Neuron (in vitro differentiated cells): ENCODE measurements at regions not wholly inside any gene's neighbourhood (a gene's known extent, or its start where the extent isn't known, plus 50 kb on each side); places are given as distances from the start of the nearest gene placed in this dataset.
"Not testable (repeated sequence)": the region's sequence is repeated elsewhere in the genome, so short reads cannot be mapped to it uniquely, and the experiment has no call there.

Source experiments
- H2AFZ ChIP-seq: one replicate; pipeline ENCODE4 v1.6.1; 2013; ENCODE audit warnings: low read depth, mild to moderate bottlenecking, inconsistent platforms, low read length, moderate library complexity
- H3K27me3 ChIP-seq: one replicate; pipeline ENCODE4 v1.6.1; 2013; ENCODE audit warnings: low read length; ENCODE audit not compliant: insufficient read depth
- H3K36me3 ChIP-seq: one replicate; pipeline ENCODE4 v1.6.1; 2013; ENCODE audit warnings: low read length; ENCODE audit not compliant: insufficient read depth
- H3K4me1 ChIP-seq: one replicate; pipeline ENCODE4 v1.6.1; 2013; ENCODE audit warnings: low read length; ENCODE audit not compliant: insufficient read depth
- H3K4me3 ChIP-seq: 2 replicates; pipeline ENCODE4 v1.5.1; 2013; ENCODE audit warnings: mild to moderate bottlenecking, low read length, moderate library complexity
- H3K9me3 ChIP-seq: one replicate; pipeline ENCODE4 v1.6.1; 2013; ENCODE audit warnings: low read length

DNA sequence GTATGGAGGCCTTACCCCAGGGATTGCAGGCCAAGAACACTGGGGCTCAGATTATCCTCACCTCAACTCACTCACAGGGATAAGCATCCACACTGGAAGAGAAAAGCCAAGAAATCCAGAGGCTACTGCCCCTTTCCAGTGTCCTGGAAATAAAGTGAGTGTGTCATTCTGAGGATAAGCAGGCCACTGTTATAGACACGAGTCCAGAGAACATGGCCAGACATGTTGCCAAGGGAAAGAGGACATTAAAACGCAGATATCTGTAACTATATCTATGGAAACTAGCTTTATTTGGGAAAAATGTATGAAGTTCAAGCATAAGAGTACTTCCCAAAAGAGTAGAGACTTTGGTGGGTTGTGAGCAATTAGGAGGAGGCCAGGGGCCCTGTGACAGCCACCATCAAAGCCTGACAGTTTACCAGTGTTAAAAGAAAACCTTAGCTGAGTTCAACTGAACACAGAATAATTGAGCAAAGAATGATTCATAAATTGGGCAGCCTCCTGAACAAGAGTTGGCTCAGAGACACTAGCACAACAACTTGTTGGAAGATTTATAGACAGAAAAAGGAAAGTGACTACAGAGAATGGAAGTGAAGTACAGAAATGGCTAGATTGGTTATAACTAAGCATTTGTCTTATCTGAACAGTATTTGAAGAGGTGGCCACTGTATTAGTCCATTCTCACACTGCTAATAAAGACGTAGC, 1222.2 kb downstream of the STIM2 start:
- Histone ChIP-seq H3K4me3 (no peak overlapping the region), H3K27me3 (no peaks in the 10 kb centered on the region), H3K4me1 (no peaks in the 10 kb centered on the region), H2AFZ (no peak overlapping the region), H3K36me3 (no peaks in the 10 kb centered on the region), H3K9me3 (peaks cover 1% of the 10 kb centered on the region)

DNA sequence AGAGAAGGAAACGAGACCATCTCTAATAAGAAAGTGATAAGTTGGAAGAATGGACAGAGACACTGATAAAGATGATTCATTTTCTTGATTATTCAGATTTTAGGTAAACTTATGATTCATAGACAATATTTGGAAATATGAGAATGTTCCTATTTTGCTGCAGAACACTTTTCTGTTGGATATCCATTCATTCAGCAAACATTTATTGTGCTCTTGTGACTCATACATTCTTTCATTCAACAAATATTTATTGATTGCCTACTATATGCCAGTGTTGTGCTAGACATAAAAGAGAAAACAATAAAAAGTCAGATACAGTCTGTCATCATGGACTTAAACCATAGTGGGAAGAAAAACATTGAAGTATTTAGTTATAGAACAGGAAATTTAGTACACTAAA, 1232.0 kb downstream of the STIM2 start:
- Histone ChIP-seq H3K36me3 (no peaks in the 10 kb centered on the region), H3K9me3 (no peaks in the 10 kb centered on the region), H3K4me1 (no peaks in the 10 kb centered on the region), H2AFZ (no peak overlapping the region), H3K4me3 (no peak overlapping the region), H3K27me3 (no peaks in the 10 kb centered on the region)

DNA sequence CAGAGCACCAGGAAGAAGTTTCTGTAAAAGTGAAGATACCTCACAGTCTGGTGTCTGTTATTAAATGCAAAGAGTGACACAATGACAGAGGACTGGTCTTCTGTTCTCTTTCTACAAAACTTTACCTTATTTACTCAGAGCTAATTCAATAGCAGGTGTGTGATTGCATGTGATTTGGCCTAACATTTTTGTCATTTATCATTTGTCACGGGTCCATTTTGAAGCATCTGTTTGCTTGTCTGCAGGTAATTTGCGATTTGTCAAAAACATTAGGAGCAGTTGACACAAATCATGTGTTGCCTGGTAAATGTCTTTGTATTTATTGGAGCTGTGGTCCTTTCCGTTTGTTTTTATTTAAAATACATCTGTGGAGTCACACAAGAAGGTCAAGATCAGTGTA, 1232.4 kb downstream of the STIM2 start:
- H3K9me3 ChIP-seq, result no peaks in the 10 kb centered on the region
- no peaks in the 10 kb centered on the region for H3K27me3 ChIP-seq
- no peak overlapping the region for H2AFZ ChIP-seq
- H3K4me3 ChIP-seq, result no peak overlapping the region
- H3K36me3 ChIP-seq, result no peaks in the 10 kb centered on the region
- H3K4me1 ChIP-seq, result no peaks in the 10 kb centered on the region

DNA sequence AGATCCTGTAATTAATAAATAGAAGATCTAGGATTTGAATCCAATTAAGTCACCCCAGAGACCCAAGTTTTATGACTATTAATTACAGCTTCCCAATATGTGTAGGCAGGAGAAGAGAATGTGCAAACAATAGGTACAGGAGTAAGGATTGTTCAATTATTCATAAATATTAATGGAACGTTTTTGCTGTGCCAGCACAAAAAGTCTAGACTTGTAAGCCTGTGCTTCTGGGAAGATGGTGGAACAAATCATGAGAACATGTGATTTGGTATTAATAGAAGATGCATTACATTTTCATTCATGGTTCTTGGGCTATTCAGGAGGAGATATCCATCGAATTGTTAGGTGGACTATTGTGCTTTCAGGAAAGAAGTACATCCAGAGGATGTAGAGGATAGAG, 1240.9 kb downstream of the STIM2 start:
- Histone ChIP-seq H3K9me3 (no peaks in the 10 kb centered on the region), H3K36me3 (no peaks in the 10 kb centered on the region), H2AFZ (no peak overlapping the region), H3K4me3 (no peak overlapping the region), H3K4me1 (no peaks in the 10 kb centered on the region), H3K27me3 (no peaks in the 10 kb centered on the region)

DNA sequence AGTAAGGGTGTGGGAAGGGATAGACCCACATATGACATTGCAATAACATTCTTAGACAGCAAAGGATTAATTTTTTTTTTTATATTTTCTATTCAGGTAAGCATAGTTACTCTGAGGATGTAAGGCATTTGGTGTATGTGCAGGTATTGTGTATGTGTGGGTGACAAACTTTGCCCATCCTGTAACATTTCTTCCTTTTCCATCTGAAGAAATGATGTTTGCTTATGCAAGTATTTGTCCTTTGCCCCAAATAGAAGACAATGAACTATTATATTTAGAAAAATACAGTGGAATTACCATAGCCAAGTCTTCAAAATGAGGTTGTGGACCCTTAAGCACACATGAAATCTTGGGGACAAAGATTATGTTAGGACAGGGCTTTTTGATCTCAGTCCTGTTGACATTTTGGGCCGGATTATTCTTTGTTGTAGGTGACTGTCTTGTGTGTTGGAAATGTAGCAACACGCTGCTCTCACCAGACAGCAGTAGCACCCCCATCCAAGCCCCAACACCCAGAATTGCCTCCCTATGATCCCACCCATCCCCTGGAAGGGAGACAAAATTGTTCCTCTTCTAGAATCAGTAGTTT, 1244.7 kb downstream of the STIM2 start:
- no peaks in the 10 kb centered on the region for H3K4me1 ChIP-seq
- no peak overlapping the region for H2AFZ ChIP-seq
- no peaks in the 10 kb centered on the region for H3K36me3 ChIP-seq
- H3K4me3 ChIP-seq, result no peak overlapping the region
- H3K27me3 ChIP-seq, result no peaks in the 10 kb centered on the region
- no peaks in the 10 kb centered on the region for H3K9me3 ChIP-seq

DNA sequence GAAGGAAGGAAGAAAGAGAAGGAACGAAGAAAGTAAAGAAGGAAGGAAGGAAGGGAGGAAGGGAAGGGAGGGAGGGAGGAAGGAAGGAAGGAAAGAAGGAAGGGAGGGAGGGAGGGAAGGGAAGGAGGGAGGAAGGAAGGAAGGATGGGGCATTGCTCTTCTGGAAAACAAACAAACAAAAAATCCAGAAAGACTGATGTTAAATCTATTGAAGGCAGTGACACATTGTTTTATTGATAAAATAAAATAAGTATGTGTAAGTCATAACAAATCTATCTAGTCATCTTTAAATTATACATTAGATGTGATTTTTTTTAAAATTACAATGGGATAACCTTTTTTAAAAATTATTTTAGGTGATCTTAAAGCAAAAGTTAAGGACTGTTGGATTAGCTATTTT, 1245.5 kb downstream of the STIM2 start:
- no peak overlapping the region for H3K4me3 ChIP-seq
- no peaks in the 10 kb centered on the region for H3K4me1 ChIP-seq
- no peak overlapping the region for H2AFZ ChIP-seq

DNA sequence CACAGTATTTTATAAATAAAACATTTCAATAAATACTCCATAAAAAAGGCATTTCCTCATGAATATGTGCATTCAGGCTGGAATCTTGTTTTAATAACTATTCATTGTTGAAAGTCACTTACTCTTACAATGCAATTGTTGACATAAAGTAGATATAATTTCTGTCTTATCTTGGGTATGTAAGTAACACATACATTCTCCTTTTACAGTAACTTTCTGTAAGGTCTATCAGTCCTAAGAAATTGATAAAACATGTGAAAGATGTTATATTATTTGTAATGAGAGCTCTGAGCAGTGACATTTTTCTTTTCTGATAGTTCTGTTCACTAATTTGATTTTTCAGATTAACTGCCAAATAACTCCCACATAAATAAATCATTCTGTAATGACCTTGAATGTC, 1249.2 kb downstream of the STIM2 start:
- Histone ChIP-seq H2AFZ (no peak overlapping the region), H3K4me3 (no peak overlapping the region), H3K36me3 (no peaks in the 10 kb centered on the region), H3K27me3 (no peaks in the 10 kb centered on the region), H3K9me3 (no peaks in the 10 kb centered on the region), H3K4me1 (no peaks in the 10 kb centered on the region)

More for the DNA sequence above, 1245.5 kb downstream of the STIM2 start:
- H3K9me3 ChIP-seq, result no peaks in the 10 kb centered on the region
- H3K27me3 ChIP-seq, result no peaks in the 10 kb centered on the region
- no peaks in the 10 kb centered on the region for H3K36me3 ChIP-seq

DNA sequence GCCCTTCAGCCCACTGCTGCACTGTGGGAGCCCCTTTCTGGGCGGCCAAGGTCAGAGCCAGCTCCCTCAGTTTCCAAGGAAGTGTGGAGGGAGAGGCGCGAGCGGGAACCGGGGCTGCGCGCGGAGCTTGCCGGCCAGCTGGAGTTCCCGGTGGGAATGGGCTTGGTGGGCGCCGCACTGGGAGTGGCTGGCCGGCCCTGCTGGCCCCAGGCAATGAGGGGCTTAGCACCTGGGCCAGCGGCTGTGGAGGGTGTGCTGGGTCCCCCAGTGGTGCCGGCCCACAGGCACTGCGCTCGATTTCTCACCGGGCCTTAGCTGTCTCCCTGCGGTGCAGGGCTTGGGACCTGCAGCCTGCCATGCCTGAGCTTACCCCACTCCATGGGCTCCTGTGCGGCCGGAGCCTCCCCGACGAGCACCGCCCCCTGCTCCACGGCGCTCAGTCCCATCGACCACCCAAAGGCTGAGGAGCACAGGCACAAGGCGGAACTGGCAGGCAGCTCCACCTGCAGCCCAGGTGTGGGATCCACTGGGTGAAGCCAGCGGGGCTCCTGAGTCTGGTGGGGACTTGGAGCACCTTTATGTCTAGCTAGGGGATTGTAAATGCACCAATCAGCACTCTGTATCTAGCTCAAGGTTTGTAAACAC, 1252.2 kb downstream of the STIM2 start:
- not testable (repeated sequence) for H3K4me3 ChIP-seq, H3K4me1 ChIP-seq, H3K9me3 ChIP-seq, H3K36me3 ChIP-seq, H2AFZ ChIP-seq, H3K27me3 ChIP-seq

DNA sequence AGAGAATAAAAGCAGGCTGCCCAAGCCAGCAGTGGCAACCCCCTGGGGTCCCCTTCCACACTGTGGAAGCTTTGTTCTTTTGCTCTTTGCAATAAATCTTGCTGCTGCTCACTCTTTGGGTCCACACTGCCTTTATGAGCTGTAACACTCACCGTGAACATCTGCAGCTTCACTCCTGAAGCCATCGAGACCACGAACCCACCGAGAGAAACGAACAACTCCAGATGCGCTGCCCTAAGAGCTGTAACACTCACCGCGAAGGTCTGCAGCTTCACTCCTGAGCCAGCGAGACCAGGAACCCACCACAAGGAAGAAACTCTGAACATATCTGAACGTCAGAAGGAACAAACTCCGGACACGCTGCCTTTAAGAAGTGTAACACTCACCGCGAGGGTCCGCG, 1252.9 kb downstream of the STIM2 start:
- H3K4me1 ChIP-seq, H3K4me3 ChIP-seq, H3K27me3 ChIP-seq, H3K9me3 ChIP-seq, H2AFZ ChIP-seq, H3K36me3 ChIP-seq: not testable (repeated sequence)

DNA sequence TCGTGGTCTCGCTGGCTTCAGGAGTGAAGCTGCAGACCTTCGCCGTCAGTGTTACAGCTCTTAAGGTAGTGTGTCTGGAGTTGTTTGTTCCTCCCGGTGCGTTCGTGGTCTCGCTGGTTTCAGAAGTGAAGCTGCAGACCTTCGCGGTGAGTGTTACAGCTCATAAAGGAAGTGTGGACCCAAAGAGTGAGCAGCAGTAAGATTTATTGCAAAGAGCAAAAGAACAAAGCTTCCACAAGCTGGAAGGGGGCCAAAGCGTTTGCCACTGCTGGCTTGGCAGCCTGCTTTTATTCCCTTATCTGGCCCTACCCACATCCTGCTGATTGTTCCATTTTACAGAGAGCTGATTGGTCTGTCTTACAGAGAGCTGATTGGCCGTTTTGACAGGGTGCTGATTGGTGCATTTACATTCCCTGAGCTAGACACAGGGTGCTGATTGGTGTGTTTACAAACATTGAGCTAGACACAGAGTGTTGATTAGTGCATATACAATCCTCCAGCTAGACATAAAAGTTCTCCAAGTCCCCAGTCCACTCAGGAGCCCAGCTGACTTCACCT, 1256.0 kb downstream of the STIM2 start:
- H3K4me3 ChIP-seq, result not testable (repeated sequence)

DNA sequence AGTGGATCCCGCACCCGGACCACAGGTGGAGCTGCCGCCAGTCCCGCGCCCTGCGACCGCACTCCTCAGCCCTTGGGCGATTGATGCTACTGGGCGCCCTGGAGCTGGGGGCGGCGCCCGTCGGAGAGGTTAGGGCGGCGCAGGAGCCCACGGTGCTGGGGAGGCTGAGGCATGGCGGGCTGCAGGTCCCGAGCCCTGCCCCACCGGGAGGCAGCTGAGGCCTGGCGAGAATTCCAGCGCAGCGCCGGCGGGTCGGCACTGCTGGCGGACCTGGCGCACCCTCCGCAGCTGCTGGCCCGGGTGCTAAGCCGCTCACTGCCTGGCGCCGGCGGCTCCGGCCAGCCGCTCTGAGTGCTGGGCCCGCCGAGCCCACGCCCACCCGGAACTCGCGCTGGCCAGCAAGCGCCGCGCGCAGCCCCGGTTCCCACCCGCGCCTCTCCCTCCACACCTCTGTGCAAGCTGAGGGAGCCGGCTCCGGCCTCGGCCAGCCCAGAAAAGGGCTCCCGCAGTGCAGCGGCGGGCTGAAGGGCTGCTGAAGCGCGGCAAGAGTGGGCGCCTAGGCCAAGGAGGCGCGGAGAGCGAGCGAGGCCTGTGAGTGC, 1256.5 kb downstream of the STIM2 start:
- Histone ChIP-seq H3K36me3 (no peaks in the 10 kb centered on the region), H3K4me1 (no peaks in the 10 kb centered on the region), H2AFZ (no peak overlapping the region), H3K4me3 (no peak overlapping the region), H3K27me3 (no peaks in the 10 kb centered on the region), H3K9me3 (no peaks in the 10 kb centered on the region)

More for the DNA sequence above, 1256.0 kb downstream of the STIM2 start:
- H3K4me1 ChIP-seq, H3K36me3 ChIP-seq, H3K9me3 ChIP-seq, H3K27me3 ChIP-seq, H2AFZ ChIP-seq: not testable (repeated sequence)

DNA sequence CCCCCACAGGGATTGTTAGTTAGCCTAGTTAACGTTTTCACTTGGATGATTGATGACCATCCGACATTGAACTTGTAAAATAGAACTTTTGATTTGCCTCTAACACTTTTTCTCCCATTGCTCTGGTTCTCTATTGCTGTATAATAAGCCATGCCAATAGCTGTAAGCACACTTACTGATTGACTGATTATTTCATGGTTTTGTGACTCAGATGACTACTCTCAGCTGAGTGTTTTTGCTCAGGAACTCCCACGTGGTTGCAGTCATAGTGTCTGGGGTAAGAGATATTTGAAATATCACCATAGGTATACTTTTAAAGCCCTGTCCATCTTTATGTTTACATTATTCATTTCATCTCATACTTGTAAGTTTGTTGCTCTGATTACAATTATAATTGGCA, 1285.5 kb downstream of the STIM2 start:
- Histone ChIP-seq H3K27me3 (no peaks in the 10 kb centered on the region), H2AFZ (no peak overlapping the region), H3K36me3 (no peaks in the 10 kb centered on the region), H3K9me3 (no peaks in the 10 kb centered on the region), H3K4me1 (no peaks in the 10 kb centered on the region), H3K4me3 (no peak overlapping the region)

DNA sequence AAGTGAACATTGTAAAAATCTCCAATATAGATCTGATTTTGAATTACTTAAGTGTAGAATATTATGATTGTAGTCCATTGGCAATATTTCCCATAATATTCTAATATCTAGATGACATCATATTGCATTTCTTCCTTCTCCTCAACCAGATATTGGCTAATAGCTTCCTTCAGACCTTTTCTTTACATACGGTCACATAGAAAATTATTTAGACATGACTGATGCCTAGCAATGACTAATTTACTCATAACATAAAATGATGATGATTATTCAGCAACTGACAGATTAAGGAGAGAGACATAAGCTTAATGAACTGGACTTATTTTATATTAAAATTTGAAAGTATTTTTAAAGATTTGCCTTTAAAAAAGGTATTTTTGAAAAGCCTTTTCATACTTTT, 1287.6 kb downstream of the STIM2 start:
- Histone ChIP-seq H2AFZ (no peak overlapping the region), H3K36me3 (no peaks in the 10 kb centered on the region), H3K9me3 (no peaks in the 10 kb centered on the region), H3K27me3 (no peaks in the 10 kb centered on the region), H3K4me1 (no peaks in the 10 kb centered on the region), H3K4me3 (no peak overlapping the region)
